Endothelial cell of umbilical vein (primary cell): ENCODE measurements at regions not wholly inside any gene's neighbourhood (a gene's known extent, or its start where the extent isn't known, plus 50 kb on each side); places are given as distances from the start of the nearest gene placed in this dataset.
A peak's percentile ranks its signal among the peaks of the same experiment; 100 is the strongest.

ENCODE experiments used
- BruUV-seq: library from RNA; stranded (reverse); fragments of 400-500 nt; replicated peaks from 2 replicates; lab custom pipeline; 2021; lab: Mats Ljungman, UMichigan
- CTCF ChIA-PET: fragments of 300-600, 350-600 bp; sonication (Branson Sonifier 250); formaldehyde crosslinking; loops from one replicate; lab custom pipeline; 2021; ENCODE audit warnings: antibody characterized with exemption, inconsistent platforms; lab: Charles Lee
- POLR2A ChIA-PET: fragments of 300-600, 350-600 bp; sonication (Branson Sonifier 250); formaldehyde crosslinking; loops from one replicate; lab custom pipeline; 2021; ENCODE audit warnings: antibody characterized with exemption, inconsistent platforms; lab: Charles Lee
- DNase-seq: peaks from one replicate; pipeline ENCODE4 v3.0.0-alpha.2; 2011; ENCODE audit warnings: low read depth, low spot score
- FAIRE-seq: peaks from 2 replicates; lab custom pipeline; 2011; peaks lifted over from hg19 to GRCh38; lab: Jason Lieb, UNC
- H2AFZ ChIP-seq: 2 replicates; pipeline ENCODE4 v1.6.0; 2012; ENCODE audit warnings: low read depth, low read length, control low read depth, inconsistent platforms
- H3K27ac ChIP-seq: 2 replicates; pipeline ENCODE4 v1.5.1; 2011; ENCODE audit warnings: low read depth, mild to moderate bottlenecking, control low read depth, low read length, moderate library complexity; ENCODE audit not compliant: insufficient read depth
- H3K27me3 ChIP-seq, 2 experiments: 2 replicates each; pipeline versions ENCODE4 v1.6.0 to v1.6.1; 2011; ENCODE audit warnings: low read length in 2 of 2, mixed read lengths in 1 of 2; ENCODE audit not compliant: control insufficient read depth in 2 of 2, insufficient read depth in 2 of 2
- H3K36me3 ChIP-seq, 2 experiments: 2 replicates in 1 of 2; 3 replicates in 1 of 2; pipeline ENCODE4 v1.5.1; 2011; ENCODE audit warnings: low read length in 2 of 2, mild to moderate bottlenecking in 1 of 2, moderate library complexity in 1 of 2; ENCODE audit not compliant: control insufficient read depth in 2 of 2, insufficient read depth in 2 of 2; ENCODE audit errors: extremely low read depth in 1 of 2
- H3K4me1 ChIP-seq: 3 replicates; pipeline ENCODE4 v1.5.1; 2011; ENCODE audit warnings: mild to moderate bottlenecking, low read length; ENCODE audit not compliant: control insufficient read depth, insufficient read depth; ENCODE audit errors: extremely low read depth
- H3K4me2 ChIP-seq: 2 replicates; pipeline ENCODE4 v1.6.1; 2011; ENCODE audit warnings: low read length, control low read depth, mixed read lengths; ENCODE audit not compliant: insufficient read depth
- H3K4me3 ChIP-seq, 3 experiments: fragments of 200-600 bp in 1 of 3; sonication (generic), shearing (Covaris generic) in 1 of 3; replicated peaks in 1 of 3; 2 replicates each; pipeline ENCODE4 v1.5.1; 2011 to 2016; ENCODE audit warnings: control low read depth in 3 of 3, low read length in 3 of 3, mild to moderate bottlenecking in 2 of 3, inconsistent platforms in 1 of 3, low read depth in 1 of 3, moderate library complexity in 1 of 3; ENCODE audit not compliant: insufficient read depth in 1 of 3
- H3K79me2 ChIP-seq: 2 replicates; pipeline ENCODE4 v1.6.0; 2012; ENCODE audit warnings: low read length, inconsistent platforms; ENCODE audit not compliant: control insufficient read depth, insufficient read depth
- H3K9ac ChIP-seq: replicated peaks from 2 replicates; pipeline ENCODE3; 2011; ENCODE audit warnings: low read length, control low read depth; ENCODE audit not compliant: insufficient read depth; ENCODE audit errors: extremely low read depth
- H3K9me1 ChIP-seq: replicated peaks from 3 replicates; pipeline ENCODE4 v1.6.0; 2011; ENCODE audit warnings: mild to moderate bottlenecking, low read length; ENCODE audit not compliant: control insufficient read depth, insufficient read depth; ENCODE audit errors: extremely low read depth
- H3K9me3 ChIP-seq: replicated peaks from 2 replicates; pipeline ENCODE4 v1.5.1; 2012; ENCODE audit warnings: low read length, inconsistent platforms; ENCODE audit not compliant: control insufficient read depth, insufficient read depth
- H4K20me1 ChIP-seq: replicated peaks from 2 replicates; pipeline ENCODE3; 2011; ENCODE audit warnings: mild to moderate bottlenecking, low read length; ENCODE audit not compliant: control insufficient read depth, insufficient read depth; ENCODE audit errors: extremely low read depth
- CTCF ChIP-seq, 2 donors: IDR thresholded peaks; 1 replicate in 1 of 2; 2 replicates in 1 of 2; pipeline ENCODE4 v1.5.1; 2011; ENCODE audit warnings: low read length in 2 of 2, mild to moderate bottlenecking in 2 of 2, moderate library complexity in 2 of 2, control low read depth in 1 of 2, inconsistent platforms in 1 of 2, low read depth in 1 of 2; ENCODE audit not compliant: insufficient read depth in 1 of 2; ENCODE audit errors: extremely low read depth in 1 of 2
- EZH2 ChIP-seq: IDR thresholded peaks from 2 replicates; pipeline ENCODE4 v1.6.1; 2012; ENCODE audit warnings: borderline replicate concordance, low read depth, mild to moderate bottlenecking, moderate library complexity, low read length, inconsistent platforms; ENCODE audit not compliant: severe bottlenecking
- FOS ChIP-seq: IDR thresholded peaks from 2 replicates; pipeline ENCODE4 v1.6.1; 2011; ENCODE audit warnings: mild to moderate bottlenecking, low read length, moderate library complexity, borderline replicate concordance; ENCODE audit not compliant: insufficient read depth
- GATA2 ChIP-seq: IDR thresholded peaks from 2 replicates; pipeline ENCODE4 v1.7.0; 2011; ENCODE audit warnings: low read depth, mild to moderate bottlenecking, moderate library complexity, mixed read lengths, low read length; ENCODE audit not compliant: insufficient read length, insufficient read depth
- JUN ChIP-seq: IDR thresholded peaks from 2 replicates; pipeline ENCODE4 v1.6.1; 2011; ENCODE audit warnings: borderline replicate concordance, low read depth; ENCODE audit not compliant: insufficient read length, insufficient read depth
- MYC ChIP-seq: IDR thresholded peaks from one replicate; pipeline ENCODE4 v1.6.1; 2011; ENCODE audit warnings: mild to moderate bottlenecking, low read depth, low read length
- POLR2A ChIP-seq: IDR thresholded peaks from 2 replicates; pipeline ENCODE4 v1.6.1; 2012; ENCODE audit warnings: low read depth, mild to moderate bottlenecking, control low read depth, low read length
- POLR2AphosphoS5 ChIP-seq: IDR thresholded peaks from 2 replicates; pipeline ENCODE4 v1.6.1; 2012; ENCODE audit warnings: low read depth, mild to moderate bottlenecking, control low read depth, low read length, moderate library complexity; ENCODE audit not compliant: insufficient read depth
- dilution Hi-C: fragments of 300-500 bp; cut with MboI; formaldehyde crosslinking; loops from one replicate; pipeline ENCODE4 v1.15.0; 2019; ENCODE audit warnings: low sequenced_read_pairs; ENCODE audit not compliant: extremely low pct_ligation_motif_present
- intact Hi-C: fragments of 100-400 bp; cut with micrococcal nuclease; formaldehyde crosslinking; loops from one replicate; pipeline ENCODE4 v1.10.0; 2022
- TF ChIP-seq, protein P1 (sequence below): IDR thresholded peaks from 2 replicates; pipeline ENCODE4 v1.6.1; 2011; ENCODE audit not compliant: insufficient read depth, insufficient read length

GRCh38 chr13:106390367-106390766 lies 145.1 kb downstream of the EFNB2 start:
- Histone ChIP-seq H3K9me3 (no peaks in the 10 kb centered on the region), H3K4me3 (no peak overlapping the region), H3K27me3 (peaks cover 0 to 1% of the 10 kb centered on the region in 2 experiments), H3K79me2 (no peaks in the 10 kb centered on the region), H3K4me1 (no peaks in the 10 kb centered on the region), H4K20me1 (no peaks in the 10 kb centered on the region), H3K4me2 (no peak overlapping the region), H3K27ac (no peak overlapping the region), H2AFZ (no peak overlapping the region), H3K9me1 (no peaks in the 10 kb centered on the region), H3K9ac (no peak overlapping the region), H3K36me3 (no peaks in the 10 kb centered on the region)
- POLR2A ChIA-PET: no interaction called here
- TF ChIP-seq GATA2: no peak
- TF ChIP-seq, protein P1, sequence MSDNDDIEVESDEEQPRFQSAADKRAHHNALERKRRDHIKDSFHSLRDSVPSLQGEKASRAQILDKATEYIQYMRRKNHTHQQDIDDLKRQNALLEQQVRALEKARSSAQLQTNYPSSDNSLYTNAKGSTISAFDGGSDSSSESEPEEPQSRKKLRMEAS: no peak
- no peak for TF ChIP-seq CTCF (IDR thresholded peaks at IDR 0.05; ENCODE audit: extremely low read depth in 1 of 2, insufficient read depth in 1 of 2, low read depth in 1 of 2, low read length in 2 of 2)
- no peak for TF ChIP-seq JUN
- TF ChIP-seq POLR2A: no peak
- no peak for TF ChIP-seq EZH2
- TF ChIP-seq FOS: no peak
- no peak for TF ChIP-seq MYC
- TF ChIP-seq POLR2AphosphoS5: no peak
- BruUV-seq: no TSS peak
- CTCF ChIA-PET: interaction anchor here (0.8 kb wide), 1 partner anchor 23 kb away, joined by 3 read pairs; no protein-coding TSS in a partner anchor
- intact Hi-C loops: no loop called here
- FAIRE-seq: no peak
- DNase-seq: peak; percentile 30
- dilution Hi-C loops: no loop called here
